K562 (cell line): ENCODE measurements at regions not wholly inside any gene's neighbourhood (a gene's known extent, or its start where the extent isn't known, plus 50 kb on each side); places are given as distances from the start of the nearest gene placed in this dataset.

Experiments
- ATAC-seq: fragments of 200-7000 bp; cut with Tn5 transposase; 3 replicates; pipeline ENCODE4 v1.9.1; 2020; ENCODE audit warnings: moderate library complexity
- BruUV-seq: library from RNA; stranded (reverse); fragments of 400-500 nt; replicated peaks from 2 replicates; lab custom pipeline; 2021; lab: Mats Ljungman, UMichigan
- CTCF ChIA-PET: fragments of 300-600 bp; formaldehyde crosslinking; extraction: SDS; loops from one replicate; lab custom pipeline; 2021; ENCODE audit warnings: low intra/inter-chr PET ratio; lab: Yijun Ruan, JAX
- POLR2A ChIA-PET: fragments of 300-600, 350-650 bp; sonication (Branson Sonifier 250); formaldehyde crosslinking; extraction: SDS; loops from one replicate; lab custom pipeline; 2021; ENCODE audit warnings: antibody characterized with exemption, inconsistent platforms; lab: Yijun Ruan, JAX
- DNase-seq, 4 experiments: peaks; one replicate each; pipeline versions ENCODE4 v3.0.0 to v3.0.0-alpha.2; 2011 to 2018; ENCODE audit warnings: low spot score in 3 of 4, mixed read lengths in 3 of 4; ENCODE audit errors: extremely low read depth in 1 of 4
- FAIRE-seq: peaks from 2 replicates; lab custom pipeline; 2011; peaks lifted over from hg19 to GRCh38; lab: Jason Lieb, UNC
- H2AFZ ChIP-seq: 2 replicates; pipeline ENCODE4 v1.6.0; 2011; ENCODE audit warnings: low read depth, low read length, control low read depth, inconsistent platforms
- H3K27ac ChIP-seq: fragments of 200-600 bp; 3 replicates; pipeline ENCODE4 v1.8.0; 2011; ENCODE audit warnings: low read depth, mild to moderate bottlenecking, control low read depth, inconsistent platforms, low read length, moderate library complexity, mixed read lengths; ENCODE audit errors: extremely low read depth
- H3K27me3 ChIP-seq, 2 experiments: fragments of 300-600 bp in 1 of 2; 2 replicates in 1 of 2; 3 replicates in 1 of 2; pipeline versions ENCODE4 v1.6.0 to v1.8.0; 2011; ENCODE audit warnings: inconsistent platforms in 2 of 2, low read length in 2 of 2, mild to moderate bottlenecking in 1 of 2, mixed read lengths in 1 of 2, moderate library complexity in 1 of 2; ENCODE audit not compliant: control insufficient read depth in 2 of 2, insufficient read depth in 2 of 2
- H3K36me3 ChIP-seq: fragments of 300-600 bp; 3 replicates; pipeline ENCODE4 v1.8.0; 2011; ENCODE audit warnings: mild to moderate bottlenecking, low read length, inconsistent platforms; ENCODE audit not compliant: control insufficient read depth, insufficient read depth
- H3K4me1 ChIP-seq, 2 experiments: fragments of 200-600 bp in 1 of 2; replicated peaks in 1 of 2; 2 replicates in 1 of 2; 3 replicates in 1 of 2; pipeline versions ENCODE4 v1.5.1 to v1.8.0; 2011; ENCODE audit warnings: inconsistent platforms in 2 of 2, low read length in 2 of 2, mild to moderate bottlenecking in 1 of 2, mixed read lengths in 1 of 2, moderate library complexity in 1 of 2; ENCODE audit not compliant: control insufficient read depth in 2 of 2, insufficient read depth in 2 of 2
- H3K4me2 ChIP-seq: 2 replicates; pipeline ENCODE4 v1.6.1; 2011; ENCODE audit warnings: low read length, control low read depth, inconsistent platforms, mixed read lengths; ENCODE audit not compliant: insufficient read depth
- H3K4me3 ChIP-seq: fragments of 200-600 bp; sonication (generic), shearing (Covaris generic); 2 replicates; pipeline ENCODE4 v1.5.1; 2016; ENCODE audit warnings: control low read depth, inconsistent platforms
- H3K79me2 ChIP-seq: fragments of 200-600 bp; 3 replicates; pipeline ENCODE4 v1.8.0; 2011; ENCODE audit warnings: low read length, inconsistent platforms; ENCODE audit not compliant: control insufficient read depth, insufficient read depth
- H3K9ac ChIP-seq, 2 experiments: 2 replicates each; pipeline versions ENCODE4 v1.6.0 to v1.6.1; 2011; ENCODE audit warnings: low read depth in 2 of 2, low read length in 2 of 2, control low read depth in 1 of 2, inconsistent platforms in 1 of 2, mild to moderate bottlenecking in 1 of 2, mixed read lengths in 1 of 2; ENCODE audit not compliant: insufficient read depth in 1 of 2
- H3K9me1 ChIP-seq: one replicate; pipeline ENCODE4 v1.6.0; 2011; ENCODE audit warnings: inconsistent platforms, mild to moderate bottlenecking, low read length, moderate library complexity; ENCODE audit not compliant: control insufficient read depth, insufficient read depth
- H3K9me3 ChIP-seq: replicated peaks from 2 replicates; pipeline ENCODE4 v1.5.1; 2011; ENCODE audit warnings: low read depth, low read length, inconsistent platforms; ENCODE audit not compliant: control insufficient read depth, insufficient read depth
- H4K20me1 ChIP-seq: replicated peaks from 2 replicates; pipeline ENCODE4 v1.6.1; 2011; ENCODE audit warnings: low read length, inconsistent platforms, mixed read lengths; ENCODE audit not compliant: control insufficient read depth, insufficient read depth
- ATF7 ChIP-seq: fragments of 450-650 bp; IDR thresholded peaks from 2 replicates; pipeline ENCODE4 v1.7.1; 2014; ENCODE audit warnings: mild to moderate bottlenecking, moderate library complexity
- FOXA3 ChIP-seq, 2 experiments: fragments of 450-650 bp in 1 of 2; sonication (generic) in 1 of 2; formaldehyde crosslinking; IDR thresholded peaks in 1 of 2; conservative IDR thresholded peaks in 1 of 2; 2 replicates each; pipeline versions ENCODE4 v1.4.0 to v1.8.0; 2020 to 2022; ENCODE audit warnings: mild to moderate bottlenecking in 2 of 2, missing genetic modification reagents in 1 of 2
- ZKSCAN1 ChIP-seq: fragments of 150-350 bp; IDR thresholded peaks from 2 replicates; pipeline ENCODE4 v1.6.1; 2016; ENCODE audit warnings: low read depth, low read length
- ZNF707 ChIP-seq: fragments of 250-450 bp; sonication (Bioruptor Pico); conservative IDR thresholded peaks from 2 replicates; pipeline ENCODE4 v1.8.0; 2022; ENCODE audit warnings: inconsistent platforms, mild to moderate bottlenecking, moderate library complexity
- WGBS: fragments of 100-300 bp; shearing (Covaris generic); methylation state at CpG from one replicate; pipeline ENCODE4 v1.1.6; 2016; ENCODE audit warnings: low coverage, mixed read lengths; ENCODE audit not compliant: insufficient coverage; ENCODE audit errors: missing lambda C conversion rate; 5-methylcytosine and 5-hydroxymethylcytosine counted together
- in situ Hi-C: fragments of 300-500 bp; cut with MboI; formaldehyde crosslinking; loops from 4 replicates; pipeline ENCODE4 v1.15.0; 2018; ENCODE audit warnings: inconsistent platforms, mixed read lengths
- intact Hi-C: fragments of 100-400 bp; cut with micrococcal nuclease; formaldehyde crosslinking; loops from 2 replicates; pipeline ENCODE4 v1.14.2; 2022
- TF ChIP-seq, protein P1 (sequence below): IDR thresholded peaks from 2 replicates; pipeline ENCODE4 v1.6.1; 2014; ENCODE audit warnings: antibody characterized with exemption
- TF ChIP-seq, protein P2 (sequence below), 3 experiments: fragments of 200-800 bp in 1 of 3; fragments of 250-450 bp in 1 of 3; fragments of 450-650 bp in 1 of 3; sonication (Bioruptor Pico) in 1 of 3; sonication (Bioruptor generic) in 1 of 3; formaldehyde crosslinking in 1 of 3; IDR thresholded peaks; 2 replicates each; pipeline versions ENCODE4 v1.6.1 to v1.8.0; 2016 to 2022; ENCODE audit warnings: mild to moderate bottlenecking in 2 of 3, missing genetic modification characterization in 2 of 3, missing compliant biosample characterization in 1 of 3, moderate library complexity in 1 of 3

DNA sequence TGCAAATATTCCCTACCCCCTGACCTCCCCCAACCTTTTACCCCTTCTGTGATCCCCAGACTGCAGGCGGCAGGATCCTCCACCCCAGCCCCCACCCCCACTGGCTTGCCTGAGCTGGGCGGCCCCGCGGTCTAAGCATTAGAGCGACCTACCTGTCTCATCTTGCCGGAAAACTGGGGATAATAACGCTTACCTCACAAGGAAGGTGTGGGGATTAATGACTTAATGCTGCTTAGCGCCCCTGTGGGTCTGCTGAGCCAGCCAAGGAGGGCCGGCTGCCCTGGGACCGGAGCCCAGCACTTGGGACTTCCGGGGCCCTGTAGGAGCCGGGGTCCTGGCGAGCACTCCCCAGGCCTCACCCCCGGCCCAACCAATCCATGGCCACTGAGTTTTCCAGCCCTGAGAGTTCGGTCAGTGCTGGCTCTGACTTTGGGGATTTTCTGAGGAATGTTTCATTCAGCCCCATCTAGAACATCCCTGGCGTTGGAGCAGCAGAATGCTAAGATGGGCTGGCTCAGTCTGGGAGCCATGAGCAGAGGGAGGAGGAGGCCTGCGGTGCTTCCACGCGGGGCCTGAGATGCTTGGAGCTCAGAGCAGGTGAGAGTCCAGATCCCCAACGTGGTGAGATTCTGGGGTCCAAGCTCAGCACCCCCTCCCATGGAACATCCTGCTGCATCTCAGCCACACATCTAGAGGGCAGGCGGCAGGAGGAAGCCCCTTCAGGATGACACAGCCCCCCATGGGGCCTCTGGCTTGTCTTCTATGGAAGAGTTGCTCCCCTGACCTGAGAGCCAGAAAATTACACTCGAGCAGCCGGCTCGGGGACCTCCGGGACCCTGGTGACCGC lies 97.9 kb downstream of the RIPK4 start:
- ATAC-seq: no peak
- H3K79me2 ChIP-seq: no peaks in the 10 kb centered on the region
- H3K4me3 ChIP-seq: no peak overlapping the region
- no peak for DNase-seq
- no peak for FAIRE-seq
- in situ Hi-C loops (no loop called here), intact Hi-C loops (no loop called here)
- H3K4me1 ChIP-seq: peaks cover 0 to 11% of the 10 kb centered on the region in 2 experiments; a peak in 2 of 5 replicates
- H3K4me2 ChIP-seq: no peak overlapping the region
- TF ChIP-seq, protein P1, sequence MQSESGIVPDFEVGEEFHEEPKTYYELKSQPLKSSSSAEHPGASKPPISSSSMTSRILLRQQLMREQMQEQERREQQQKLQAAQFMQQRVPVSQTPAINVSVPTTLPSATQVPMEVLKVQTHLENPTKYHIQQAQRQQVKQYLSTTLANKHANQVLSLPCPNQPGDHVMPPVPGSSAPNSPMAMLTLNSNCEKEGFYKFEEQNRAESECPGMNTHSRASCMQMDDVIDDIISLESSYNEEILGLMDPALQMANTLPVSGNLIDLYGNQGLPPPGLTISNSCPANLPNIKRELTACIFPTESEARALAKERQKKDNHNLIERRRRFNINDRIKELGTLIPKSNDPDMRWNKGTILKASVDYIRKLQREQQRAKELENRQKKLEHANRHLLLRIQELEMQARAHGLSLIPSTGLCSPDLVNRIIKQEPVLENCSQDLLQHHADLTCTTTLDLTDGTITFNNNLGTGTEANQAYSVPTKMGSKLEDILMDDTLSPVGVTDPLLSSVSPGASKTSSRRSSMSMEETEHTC: no peak
- no peak for TF ChIP-seq FOXA3 (CRISPR knock-in tag; conservative IDR thresholded peaks at IDR 0.05 in 1 of 2, IDR thresholded peaks at IDR 0.05 in 1 of 2)
- TF ChIP-seq ZNF707 (CRISPR knock-in tag): no peak
- TF ChIP-seq, protein P2, sequence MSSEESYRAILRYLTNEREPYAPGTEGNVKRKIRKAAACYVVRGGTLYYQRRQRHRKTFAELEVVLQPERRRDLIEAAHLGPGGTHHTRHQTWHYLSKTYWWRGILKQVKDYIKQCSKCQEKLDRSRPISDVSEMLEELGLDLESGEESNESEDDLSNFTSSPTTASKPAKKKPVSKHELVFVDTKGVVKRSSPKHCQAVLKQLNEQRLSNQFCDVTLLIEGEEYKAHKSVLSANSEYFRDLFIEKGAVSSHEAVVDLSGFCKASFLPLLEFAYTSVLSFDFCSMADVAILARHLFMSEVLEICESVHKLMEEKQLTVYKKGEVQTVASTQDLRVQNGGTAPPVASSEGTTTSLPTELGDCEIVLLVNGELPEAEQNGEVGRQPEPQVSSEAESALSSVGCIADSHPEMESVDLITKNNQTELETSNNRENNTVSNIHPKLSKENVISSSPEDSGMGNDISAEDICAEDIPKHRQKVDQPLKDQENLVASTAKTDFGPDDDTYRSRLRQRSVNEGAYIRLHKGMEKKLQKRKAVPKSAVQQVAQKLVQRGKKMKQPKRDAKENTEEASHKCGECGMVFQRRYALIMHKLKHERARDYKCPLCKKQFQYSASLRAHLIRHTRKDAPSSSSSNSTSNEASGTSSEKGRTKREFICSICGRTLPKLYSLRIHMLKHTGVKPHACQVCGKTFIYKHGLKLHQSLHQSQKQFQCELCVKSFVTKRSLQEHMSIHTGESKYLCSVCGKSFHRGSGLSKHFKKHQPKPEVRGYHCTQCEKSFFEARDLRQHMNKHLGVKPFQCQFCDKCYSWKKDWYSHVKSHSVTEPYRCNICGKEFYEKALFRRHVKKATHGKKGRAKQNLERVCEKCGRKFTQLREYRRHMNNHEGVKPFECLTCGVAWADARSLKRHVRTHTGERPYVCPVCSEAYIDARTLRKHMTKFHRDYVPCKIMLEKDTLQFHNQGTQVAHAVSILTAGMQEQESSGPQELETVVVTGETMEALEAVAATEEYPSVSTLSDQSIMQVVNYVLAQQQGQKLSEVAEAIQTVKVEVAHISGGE (CRISPR knock-in tag; IDR thresholded peaks at IDR 0.05): no peak
- no peak for TF ChIP-seq ATF7
- TF ChIP-seq ZKSCAN1: no peak
- H3K9me3 ChIP-seq: no peaks in the 10 kb centered on the region
- no peaks in the 10 kb centered on the region; the same call in 1 of the 2 replicates for H4K20me1 ChIP-seq
- no TSS peak for BruUV-seq
- H3K9me1 ChIP-seq: no peaks in the 10 kb centered on the region
- no peak overlapping the region for H2AFZ ChIP-seq
- CTCF ChIA-PET: no interaction called here
- H3K27ac ChIP-seq: no peak overlapping the region
- no peak overlapping the region for H3K9ac ChIP-seq
- H3K27me3 ChIP-seq: peaks cover 28 to 65% of the 10 kb centered on the region in 2 experiments
- POLR2A ChIA-PET: no interaction called here
- 2% methylated on average over 22 of the region's 26 CpGs for WGBS
- no peaks in the 10 kb centered on the region for H3K36me3 ChIP-seq
